ENCODE measurements at regions not wholly inside any gene's neighbourhood (a gene's known extent, or its start where the extent isn't known, plus 50 kb on each side); places are given as distances from the start of the nearest gene placed in this dataset.

DNA sequence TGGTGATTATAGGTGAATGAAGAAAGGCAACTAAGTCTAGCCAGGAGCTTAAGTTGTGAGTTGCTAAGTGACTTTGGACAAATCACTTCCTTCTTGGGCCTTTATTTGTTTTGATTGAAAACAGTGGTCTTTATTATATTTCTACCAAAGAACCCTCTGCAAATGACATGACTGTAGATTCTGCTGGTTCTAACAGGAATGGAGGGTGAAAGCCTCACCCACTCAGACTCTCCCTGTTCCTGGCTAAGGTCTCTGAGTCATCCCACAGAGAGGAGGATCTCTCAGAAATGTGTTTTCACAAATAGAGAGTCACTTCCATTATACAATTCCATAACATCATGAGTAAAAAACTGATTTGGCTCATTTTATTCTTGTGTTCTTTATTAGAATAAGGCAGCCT is 583.9 kb upstream of the LRRC4C start:
- H3K27me3 ChIP-seq (ENCODE audit: control insufficient read depth in 2 of 2, insufficient read depth in 2 of 2, low read length in 2 of 2): no peaks in the 10 kb centered on the region
- no peak for DNase-seq
- H3K4me1 ChIP-seq (ENCODE audit: control insufficient read depth in 1 of 2, insufficient read depth in 2 of 2, low read length in 2 of 2): no peaks in the 10 kb centered on the region
- H3K27ac ChIP-seq (ENCODE audit: low read depth in 1 of 2, low read length in 2 of 2): no peak overlapping the region
- no peak overlapping the region for H2AFZ ChIP-seq (ENCODE audit: insufficient read depth, low read depth, low read length, poor library complexity, severe bottlenecking)
- Mint-ChIP-seq H3K4me1 (no peaks in the 10 kb centered on the region), H3K36me3 (no peaks in the 10 kb centered on the region), H3K27ac (no peak overlapping the region), H3K4me3 (no peak overlapping the region), H3K9me3 (peaks cover 0 to 7% (median 2%) of the 10 kb centered on the region in 7 donors), H3K27me3 (ENCODE audit: low read depth in 3 of 3) (no peaks in the 10 kb centered on the region)
- no peak overlapping the region for H3K4me3 ChIP-seq (replicated peaks in 1 of 3; ENCODE audit: low read depth in 2 of 3, low read length in 3 of 3)
- TF ChIP-seq, protein P1, sequence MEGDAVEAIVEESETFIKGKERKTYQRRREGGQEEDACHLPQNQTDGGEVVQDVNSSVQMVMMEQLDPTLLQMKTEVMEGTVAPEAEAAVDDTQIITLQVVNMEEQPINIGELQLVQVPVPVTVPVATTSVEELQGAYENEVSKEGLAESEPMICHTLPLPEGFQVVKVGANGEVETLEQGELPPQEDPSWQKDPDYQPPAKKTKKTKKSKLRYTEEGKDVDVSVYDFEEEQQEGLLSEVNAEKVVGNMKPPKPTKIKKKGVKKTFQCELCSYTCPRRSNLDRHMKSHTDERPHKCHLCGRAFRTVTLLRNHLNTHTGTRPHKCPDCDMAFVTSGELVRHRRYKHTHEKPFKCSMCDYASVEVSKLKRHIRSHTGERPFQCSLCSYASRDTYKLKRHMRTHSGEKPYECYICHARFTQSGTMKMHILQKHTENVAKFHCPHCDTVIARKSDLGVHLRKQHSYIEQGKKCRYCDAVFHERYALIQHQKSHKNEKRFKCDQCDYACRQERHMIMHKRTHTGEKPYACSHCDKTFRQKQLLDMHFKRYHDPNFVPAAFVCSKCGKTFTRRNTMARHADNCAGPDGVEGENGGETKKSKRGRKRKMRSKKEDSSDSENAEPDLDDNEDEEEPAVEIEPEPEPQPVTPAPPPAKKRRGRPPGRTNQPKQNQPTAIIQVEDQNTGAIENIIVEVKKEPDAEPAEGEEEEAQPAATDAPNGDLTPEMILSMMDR (IDR thresholded peaks at IDR 0.05): no peak
- H4K20me1 ChIP-seq (ENCODE audit: insufficient read depth, low read length): no peaks in the 10 kb centered on the region
- H3K79me2 ChIP-seq (ENCODE audit: insufficient read depth, low read length): no peaks in the 10 kb centered on the region
- no peak overlapping the region for H3K9ac ChIP-seq (ENCODE audit: insufficient read depth, low read length, poor library complexity, severe bottlenecking)
- H3K9me3 ChIP-seq (replicated peaks in 1 of 2; ENCODE audit: control insufficient read depth in 1 of 2, insufficient read depth in 1 of 2, low read length in 2 of 2): peaks cover 0 to 2% of the 10 kb centered on the region in 2 donors
- no peak overlapping the region for H3K4me2 ChIP-seq (replicated peaks; ENCODE audit: extremely low read depth, low read length, poor library complexity, severe bottlenecking)
- intact Hi-C loops (cut with micrococcal nuclease): no loop called here
- H3K36me3 ChIP-seq (replicated peaks in 1 of 2; ENCODE audit: control insufficient read depth in 1 of 2, insufficient read depth in 2 of 2, low read length in 2 of 2): no peaks in the 10 kb centered on the region

DNA sequence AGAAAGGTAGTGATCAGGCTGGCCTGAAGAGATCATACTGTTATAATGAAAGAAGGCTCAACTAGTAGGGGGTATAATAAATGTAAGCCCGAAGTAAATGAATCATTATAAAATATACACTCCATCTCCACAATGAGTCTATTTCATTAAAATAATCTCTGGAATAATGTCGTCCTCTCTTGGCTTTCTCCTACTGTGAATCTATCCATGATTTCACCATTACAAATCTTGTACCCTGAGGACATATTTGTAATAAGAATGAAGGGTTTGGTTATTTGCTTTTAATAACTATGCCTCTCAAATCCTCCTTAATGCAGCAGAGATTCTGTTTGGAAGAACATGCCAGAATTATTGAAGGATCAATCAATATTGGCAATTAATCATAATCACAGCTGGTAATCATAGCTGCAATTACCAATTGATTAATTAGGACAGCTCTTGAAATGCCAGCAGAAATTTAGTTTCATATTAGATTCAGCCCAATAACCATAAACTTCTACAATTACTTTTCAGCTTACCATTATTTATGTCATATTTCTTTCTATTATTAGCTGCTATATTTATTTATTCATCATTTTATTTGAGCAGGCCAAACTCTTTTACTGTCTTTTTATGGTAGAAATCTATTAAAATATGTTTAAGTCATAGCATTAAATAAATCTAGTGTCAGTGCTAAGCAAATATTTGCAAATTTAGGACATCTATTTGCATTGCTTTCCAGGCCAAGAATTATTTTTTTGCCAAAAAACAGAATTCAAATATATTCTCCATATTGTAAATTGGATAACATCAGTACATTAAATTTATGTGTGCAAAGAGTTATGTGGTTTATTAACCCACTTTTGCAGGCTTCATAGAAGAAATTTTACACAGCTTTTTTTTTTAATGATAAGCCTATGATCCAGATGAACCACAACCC is 588.4 kb upstream of the LRRC4C start:
- no peaks in the 10 kb centered on the region for H3K27me3 ChIP-seq (ENCODE audit: control insufficient read depth in 2 of 2, insufficient read depth in 2 of 2, low read length in 2 of 2)
- intact Hi-C loops (cut with micrococcal nuclease): no loop called here
- peaks cover 0 to 2% of the 10 kb centered on the region in 2 donors for H3K9me3 ChIP-seq (replicated peaks in 1 of 2; ENCODE audit: control insufficient read depth in 1 of 2, insufficient read depth in 1 of 2, low read length in 2 of 2)
- no peak for DNase-seq
- H3K79me2 ChIP-seq (ENCODE audit: insufficient read depth, low read length): no peaks in the 10 kb centered on the region
- no peak overlapping the region for H3K4me3 ChIP-seq (replicated peaks in 1 of 3; ENCODE audit: low read depth in 2 of 3, low read length in 3 of 3)
- TF ChIP-seq, protein P1 (IDR thresholded peaks at IDR 0.05): no peak
- no peaks in the 10 kb centered on the region for H4K20me1 ChIP-seq (ENCODE audit: insufficient read depth, low read length)
- WGBS (ENCODE audit: insufficient coverage): no CpG with 5 or more reads among the region's 2 CpGs
- Mint-ChIP-seq H3K4me1 (no peaks in the 10 kb centered on the region), H3K27me3 (ENCODE audit: low read depth in 3 of 3) (no peaks in the 10 kb centered on the region), H3K4me3 (no peak overlapping the region), H3K27ac (no peak overlapping the region), H3K36me3 (no peaks in the 10 kb centered on the region), H3K9me3 (peaks cover 0 to 5% (median 3%) of the 10 kb centered on the region in 7 donors)
- H3K4me1 ChIP-seq (ENCODE audit: control insufficient read depth in 1 of 2, insufficient read depth in 2 of 2, low read length in 2 of 2): no peaks in the 10 kb centered on the region
- H3K27ac ChIP-seq (ENCODE audit: low read depth in 1 of 2, low read length in 2 of 2): no peak overlapping the region
- no peak overlapping the region for H3K4me2 ChIP-seq (replicated peaks; ENCODE audit: extremely low read depth, low read length, poor library complexity, severe bottlenecking)
- no peak overlapping the region for H2AFZ ChIP-seq (ENCODE audit: insufficient read depth, low read depth, low read length, poor library complexity, severe bottlenecking)
- H3K9ac ChIP-seq (ENCODE audit: insufficient read depth, low read length, poor library complexity, severe bottlenecking): no peak overlapping the region
- H3K36me3 ChIP-seq (replicated peaks in 1 of 2; ENCODE audit: control insufficient read depth in 1 of 2, insufficient read depth in 2 of 2, low read length in 2 of 2): no peaks in the 10 kb centered on the region
